ENCODE measurements at regions not wholly inside any gene's neighbourhood (a gene's known extent, or its start where the extent isn't known, plus 50 kb on each side); places are given as distances from the start of the nearest gene placed in this dataset.

DNA sequence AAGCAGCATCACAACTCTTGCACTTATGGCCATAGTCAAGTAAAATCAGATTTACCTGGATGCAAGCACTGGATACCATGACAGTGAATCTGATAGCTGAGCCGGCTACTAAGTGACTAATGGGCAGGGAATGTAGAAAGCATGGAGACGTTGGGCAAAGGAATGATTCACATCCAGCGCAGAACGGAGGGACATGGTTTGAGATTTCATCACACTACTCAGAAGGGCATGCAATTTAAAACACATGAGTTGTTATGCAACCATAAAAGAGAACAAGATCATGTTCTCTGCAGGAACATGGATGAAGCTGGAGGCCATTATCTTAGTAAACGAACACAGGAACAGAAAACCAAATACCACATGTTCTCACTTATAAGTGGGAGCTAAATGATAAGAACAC is 169.1 kb upstream of the PIK3R1 start:
- TF ChIP-seq EZH2 (IDR thresholded peaks at IDR 0.05; ENCODE audit: low read length), result no peak
- TF ChIP-seq, protein P1, sequence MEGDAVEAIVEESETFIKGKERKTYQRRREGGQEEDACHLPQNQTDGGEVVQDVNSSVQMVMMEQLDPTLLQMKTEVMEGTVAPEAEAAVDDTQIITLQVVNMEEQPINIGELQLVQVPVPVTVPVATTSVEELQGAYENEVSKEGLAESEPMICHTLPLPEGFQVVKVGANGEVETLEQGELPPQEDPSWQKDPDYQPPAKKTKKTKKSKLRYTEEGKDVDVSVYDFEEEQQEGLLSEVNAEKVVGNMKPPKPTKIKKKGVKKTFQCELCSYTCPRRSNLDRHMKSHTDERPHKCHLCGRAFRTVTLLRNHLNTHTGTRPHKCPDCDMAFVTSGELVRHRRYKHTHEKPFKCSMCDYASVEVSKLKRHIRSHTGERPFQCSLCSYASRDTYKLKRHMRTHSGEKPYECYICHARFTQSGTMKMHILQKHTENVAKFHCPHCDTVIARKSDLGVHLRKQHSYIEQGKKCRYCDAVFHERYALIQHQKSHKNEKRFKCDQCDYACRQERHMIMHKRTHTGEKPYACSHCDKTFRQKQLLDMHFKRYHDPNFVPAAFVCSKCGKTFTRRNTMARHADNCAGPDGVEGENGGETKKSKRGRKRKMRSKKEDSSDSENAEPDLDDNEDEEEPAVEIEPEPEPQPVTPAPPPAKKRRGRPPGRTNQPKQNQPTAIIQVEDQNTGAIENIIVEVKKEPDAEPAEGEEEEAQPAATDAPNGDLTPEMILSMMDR (optimal IDR thresholded peaks at IDR 0.05 in 1 of 3, IDR thresholded peaks at IDR 0.05 in 1 of 3, conservative IDR thresholded peaks at IDR 0.05 in 1 of 3; ENCODE audit: extremely low read depth in 1 of 3, insufficient read depth in 2 of 3, low read length in 3 of 3), result no peak
- FAIRE-seq (peak; percentile 90), DNase-seq (ENCODE audit: low read depth, low spot score) (peak; percentile 87)
- dilution Hi-C loops (cut with MboI; ENCODE audit: extremely low pct_ligation_motif_present, low sequenced_read_pairs), result no loop called here
- no peaks in the 10 kb centered on the region for H3K27me3 ChIP-seq (ENCODE audit: control insufficient read depth, extremely low read depth, insufficient read depth, low read length)
- H3K9me3 ChIP-seq (ENCODE audit: control insufficient read depth, low read depth, low read length), result no peaks in the 10 kb centered on the region
- H3K9me1 ChIP-seq (ENCODE audit: control insufficient read depth, extremely low read depth, insufficient read depth, low read length), result no peaks in the 10 kb centered on the region
- H2AFZ ChIP-seq (ENCODE audit: control insufficient read depth, low read length), result no peak overlapping the region
- H3K4me1 ChIP-seq (ENCODE audit: control insufficient read depth, extremely low read depth, insufficient read depth, low read length), result peaks cover 15% of the 10 kb centered on the region
- no peaks in the 10 kb centered on the region for H3K36me3 ChIP-seq (ENCODE audit: control insufficient read depth in 2 of 2, extremely low read depth in 1 of 2, insufficient read depth in 2 of 2, low read length in 2 of 2)
- H3K4me2 ChIP-seq (ENCODE audit: control insufficient read depth, extremely low read depth, insufficient read depth, low read depth, low read length), result peak overlapping the region; percentile 49
- no peak overlapping the region for H3K9ac ChIP-seq (ENCODE audit: control insufficient read depth, extremely low read depth, insufficient read depth, low read length)
- H4K20me1 ChIP-seq (ENCODE audit: control insufficient read depth, extremely low read depth, insufficient read depth, low read length), result no peaks in the 10 kb centered on the region
- no peaks in the 10 kb centered on the region for H3K79me2 ChIP-seq (ENCODE audit: control insufficient read depth, insufficient read depth, low read length)
- no peak overlapping the region for H3K4me3 ChIP-seq (ENCODE audit: control insufficient read depth in 2 of 3, extremely low read depth in 1 of 3, insufficient read depth in 2 of 3, low read depth in 1 of 3, low read length in 3 of 3)
- H3K27ac ChIP-seq (ENCODE audit: control insufficient read depth, insufficient read depth, low read length), result peak overlapping the region; percentile 58

DNA sequence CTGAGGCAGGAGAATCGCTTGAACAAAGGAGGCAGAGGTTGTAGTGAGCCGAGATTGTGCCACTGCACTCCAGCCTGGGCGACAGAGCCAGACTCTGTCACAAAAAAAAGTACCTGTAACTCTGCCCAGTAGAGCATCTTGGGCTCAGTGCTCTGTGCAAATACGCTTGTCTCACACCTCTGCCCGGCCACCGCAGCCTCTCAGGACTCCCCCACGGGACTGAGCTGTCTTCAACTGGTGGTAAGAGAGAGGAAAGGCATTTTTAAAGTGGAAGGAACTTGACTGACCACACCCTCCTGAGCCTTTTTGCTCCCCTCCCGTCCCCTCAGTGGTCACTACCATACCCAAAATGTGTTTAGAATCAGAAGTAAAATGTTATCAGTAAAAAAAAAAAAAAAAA is 174.3 kb upstream of the PIK3R1 start:
- H3K4me3 ChIP-seq (ENCODE audit: control insufficient read depth in 2 of 3, extremely low read depth in 1 of 3, insufficient read depth in 2 of 3, low read depth in 1 of 3, low read length in 3 of 3), result no peak overlapping the region
- no peak for FAIRE-seq
- no peaks in the 10 kb centered on the region for H3K9me3 ChIP-seq (ENCODE audit: control insufficient read depth, low read depth, low read length)
- no peak for DNase-seq (ENCODE audit: low read depth, low spot score)
- TF ChIP-seq, protein P1 (optimal IDR thresholded peaks at IDR 0.05 in 1 of 3, IDR thresholded peaks at IDR 0.05 in 1 of 3, conservative IDR thresholded peaks at IDR 0.05 in 1 of 3; ENCODE audit: extremely low read depth in 1 of 3, insufficient read depth in 2 of 3, low read length in 3 of 3), result no peak
- no peak for TF ChIP-seq EZH2 (IDR thresholded peaks at IDR 0.05; ENCODE audit: low read length)
- H3K27me3 ChIP-seq (ENCODE audit: control insufficient read depth, extremely low read depth, insufficient read depth, low read length), result no peaks in the 10 kb centered on the region
- H3K79me2 ChIP-seq (ENCODE audit: control insufficient read depth, insufficient read depth, low read length), result no peaks in the 10 kb centered on the region
- H3K9ac ChIP-seq (ENCODE audit: control insufficient read depth, extremely low read depth, insufficient read depth, low read length), result no peak overlapping the region
- peaks cover 5% of the 10 kb centered on the region for H3K4me1 ChIP-seq (ENCODE audit: control insufficient read depth, extremely low read depth, insufficient read depth, low read length)
- no peak overlapping the region for H3K4me2 ChIP-seq (ENCODE audit: control insufficient read depth, extremely low read depth, insufficient read depth, low read depth, low read length)
- no peaks in the 10 kb centered on the region for H3K36me3 ChIP-seq (ENCODE audit: control insufficient read depth in 2 of 2, extremely low read depth in 1 of 2, insufficient read depth in 2 of 2, low read length in 2 of 2)
- H2AFZ ChIP-seq (ENCODE audit: control insufficient read depth, low read length), result no peak overlapping the region
- H3K27ac ChIP-seq (ENCODE audit: control insufficient read depth, insufficient read depth, low read length), result no peak overlapping the region
- no peaks in the 10 kb centered on the region for H4K20me1 ChIP-seq (ENCODE audit: control insufficient read depth, extremely low read depth, insufficient read depth, low read length)
- no peaks in the 10 kb centered on the region for H3K9me1 ChIP-seq (ENCODE audit: control insufficient read depth, extremely low read depth, insufficient read depth, low read length)
- dilution Hi-C loops (cut with MboI; ENCODE audit: extremely low pct_ligation_motif_present, low sequenced_read_pairs), result no loop called here
